Uterus (tissue), 2 donors: ENCODE measurements at regions not wholly inside any gene's neighbourhood (a gene's known extent, or its start where the extent isn't known, plus 50 kb on each side); places are given as distances from the start of the nearest gene placed in this dataset.

ENCODE experiments used
- POLR2A ChIP-seq, 2 donors: fragments of 450-650 bp; IDR thresholded peaks; one replicate each; pipeline ENCODE4 v1.6.1; 2016; ENCODE audit warnings: antibody characterized with exemption in 2 of 2, mild to moderate bottlenecking in 1 of 2, moderate library complexity in 1 of 2
- TF ChIP-seq, protein P1 (sequence below), 4 experiments: fragments of 200-600 bp in 2 of 4; fragments of 450-650 bp in 2 of 4; sonication (generic) in 2 of 4; IDR thresholded peaks; one replicate each; pipeline ENCODE4 v1.5.1; 2016 to 2019; ENCODE audit warnings: antibody characterized with exemption in 4 of 4, mild to moderate bottlenecking in 2 of 4, moderate library complexity in 1 of 4

- TF ChIP-seq, protein P1, sequence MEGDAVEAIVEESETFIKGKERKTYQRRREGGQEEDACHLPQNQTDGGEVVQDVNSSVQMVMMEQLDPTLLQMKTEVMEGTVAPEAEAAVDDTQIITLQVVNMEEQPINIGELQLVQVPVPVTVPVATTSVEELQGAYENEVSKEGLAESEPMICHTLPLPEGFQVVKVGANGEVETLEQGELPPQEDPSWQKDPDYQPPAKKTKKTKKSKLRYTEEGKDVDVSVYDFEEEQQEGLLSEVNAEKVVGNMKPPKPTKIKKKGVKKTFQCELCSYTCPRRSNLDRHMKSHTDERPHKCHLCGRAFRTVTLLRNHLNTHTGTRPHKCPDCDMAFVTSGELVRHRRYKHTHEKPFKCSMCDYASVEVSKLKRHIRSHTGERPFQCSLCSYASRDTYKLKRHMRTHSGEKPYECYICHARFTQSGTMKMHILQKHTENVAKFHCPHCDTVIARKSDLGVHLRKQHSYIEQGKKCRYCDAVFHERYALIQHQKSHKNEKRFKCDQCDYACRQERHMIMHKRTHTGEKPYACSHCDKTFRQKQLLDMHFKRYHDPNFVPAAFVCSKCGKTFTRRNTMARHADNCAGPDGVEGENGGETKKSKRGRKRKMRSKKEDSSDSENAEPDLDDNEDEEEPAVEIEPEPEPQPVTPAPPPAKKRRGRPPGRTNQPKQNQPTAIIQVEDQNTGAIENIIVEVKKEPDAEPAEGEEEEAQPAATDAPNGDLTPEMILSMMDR (IDR thresholded peaks at IDR 0.05) = no peak
- no peak for TF ChIP-seq POLR2A (IDR thresholded peaks at IDR 0.05)
Measured at GRCh38 chr11:92861634-92862033, 107.8 kb upstream of the MTNR1B start.
